H9 (cell line): ENCODE measurements at regions not wholly inside any gene's neighbourhood (a gene's known extent, or its start where the extent isn't known, plus 50 kb on each side); places are given as distances from the start of the nearest gene placed in this dataset.

Experiments
- DNase-seq: peaks from one replicate; pipeline ENCODE4 v3.0.0-alpha.2; 2017
- H2AFZ ChIP-seq: one replicate; pipeline ENCODE4 v1.6.1; 2013; ENCODE audit warnings: mild to moderate bottlenecking, low read length, control low read depth, moderate library complexity
- H2AK5ac ChIP-seq: 2 replicates; pipeline ENCODE4 v1.6.1; 2013; ENCODE audit warnings: low read length, control low read depth, mixed read lengths; ENCODE audit not compliant: insufficient read length
- H2BK120ac ChIP-seq: one replicate; pipeline ENCODE4 v1.6.1; 2013; ENCODE audit warnings: low read depth, mild to moderate bottlenecking, low read length, control low read depth, inconsistent platforms; ENCODE audit not compliant: poor library complexity, severe bottlenecking
- H2BK12ac ChIP-seq: 2 replicates; pipeline ENCODE4 v1.6.1; 2013; ENCODE audit warnings: low read length, control low read depth, mixed read lengths, low read depth; ENCODE audit not compliant: insufficient read length
- H2BK15ac ChIP-seq: 2 replicates; pipeline ENCODE4 v1.6.1; 2013; ENCODE audit warnings: low read depth, low read length, control low read depth
- H2BK20ac ChIP-seq: one replicate; pipeline ENCODE4 v1.6.1; 2013; ENCODE audit warnings: low read depth, mild to moderate bottlenecking, low read length, control low read depth, inconsistent platforms; ENCODE audit not compliant: poor library complexity, severe bottlenecking
- H2BK5ac ChIP-seq: 2 replicates; pipeline ENCODE4 v1.6.1; 2013; ENCODE audit warnings: low read length, control low read depth, mixed read lengths; ENCODE audit not compliant: insufficient read length
- H3K14ac ChIP-seq: 2 replicates; pipeline ENCODE4 v1.6.1; 2013; ENCODE audit warnings: low read length, control low read depth; ENCODE audit not compliant: insufficient read depth
- H3K18ac ChIP-seq: 2 replicates; pipeline ENCODE4 v1.6.1; 2013; ENCODE audit warnings: low read depth, mild to moderate bottlenecking, mixed read lengths, low read length, control low read depth; ENCODE audit not compliant: insufficient read length
- H3K23ac ChIP-seq: 2 replicates; pipeline ENCODE4 v1.6.1; 2013; ENCODE audit warnings: low read length, control low read depth, mixed read lengths, low read depth; ENCODE audit not compliant: insufficient read length
- H3K23me2 ChIP-seq: 2 replicates; pipeline ENCODE4 v1.6.1; 2013; ENCODE audit warnings: low read depth, mild to moderate bottlenecking, mixed read lengths, low read length, control low read depth; ENCODE audit not compliant: insufficient read length, poor library complexity, severe bottlenecking
- H3K27ac ChIP-seq: 2 replicates; pipeline ENCODE4 v1.5.1; 2013; ENCODE audit warnings: low read length, control low read depth, mixed read lengths, low read depth; ENCODE audit not compliant: insufficient read length
- H3K27me3 ChIP-seq: 2 replicates; pipeline ENCODE4 v1.6.1; 2013; ENCODE audit warnings: low read length, control low read depth, inconsistent platforms; ENCODE audit not compliant: insufficient read depth
- H3K4ac ChIP-seq: 2 replicates; pipeline ENCODE4 v1.6.1; 2013; ENCODE audit warnings: low read depth, mild to moderate bottlenecking, control low read depth, inconsistent platforms, low read length, moderate library complexity
- H3K4me1 ChIP-seq: 2 replicates; pipeline ENCODE4 v1.6.1; 2013; ENCODE audit warnings: low read length, control low read depth, inconsistent platforms; ENCODE audit not compliant: insufficient read depth
- H3K4me2 ChIP-seq: 2 replicates; pipeline ENCODE4 v1.6.1; 2013; ENCODE audit warnings: low read length, control low read depth, mixed read lengths; ENCODE audit not compliant: insufficient read length, insufficient read depth
- H3K56ac ChIP-seq: 2 replicates; pipeline ENCODE4 v1.6.1; 2013; ENCODE audit warnings: low read depth, mild to moderate bottlenecking, mixed read lengths, low read length, control low read depth; ENCODE audit not compliant: insufficient read length
- H3K79me1 ChIP-seq: 2 replicates; pipeline ENCODE4 v1.6.1; 2013; ENCODE audit warnings: low read depth, mild to moderate bottlenecking, moderate library complexity, low read length, control low read depth, inconsistent platforms; ENCODE audit not compliant: insufficient read depth, poor library complexity, severe bottlenecking
- H3K79me2 ChIP-seq: 2 replicates; pipeline ENCODE4 v1.6.1; 2013; ENCODE audit warnings: low read length, control low read depth, inconsistent platforms; ENCODE audit not compliant: insufficient read depth
- H3K9ac ChIP-seq: 2 replicates; pipeline ENCODE4 v1.6.1; 2013; ENCODE audit warnings: low read length, control low read depth, mixed read lengths; ENCODE audit not compliant: insufficient read length; ENCODE audit errors: extremely low read depth
- H3K9me3 ChIP-seq: one replicate; pipeline ENCODE4 v1.6.1; 2013; ENCODE audit warnings: low read depth, low read length, inconsistent platforms; ENCODE audit not compliant: control insufficient read depth
- H3T11ph ChIP-seq: one replicate; pipeline ENCODE4 v1.6.1; 2013; ENCODE audit warnings: mild to moderate bottlenecking, low read length, control low read depth, inconsistent platforms
- H4K20me1 ChIP-seq: one replicate; pipeline ENCODE4 v1.6.1; 2013; ENCODE audit not compliant: control insufficient read depth, insufficient read length, insufficient read depth
- H4K5ac ChIP-seq: 2 replicates; pipeline ENCODE4 v1.6.1; 2013; ENCODE audit warnings: low read depth, mild to moderate bottlenecking, mixed read lengths, low read length, control low read depth; ENCODE audit not compliant: insufficient read length
- H4K8ac ChIP-seq: replicated peaks from 2 replicates; pipeline ENCODE4 v1.6.1; 2013; ENCODE audit warnings: low read length, control low read depth, mixed read lengths, low read depth; ENCODE audit not compliant: insufficient read length
- H4K91ac ChIP-seq: 2 replicates; pipeline ENCODE4 v1.6.1; 2013; ENCODE audit warnings: low read depth, mild to moderate bottlenecking, moderate library complexity, mixed read lengths, low read length, control low read depth; ENCODE audit not compliant: insufficient read length
- H3K27ac Mint-ChIP-seq, 3 experiments: 2 replicates in 2 of 3; 3 replicates in 1 of 3; pipeline ENCODE4 v1.8.0; 2020 to 2021; ENCODE audit warnings: mixed read lengths in 3 of 3, mild to moderate bottlenecking in 1 of 3, moderate library complexity in 1 of 3
- H3K27me3 Mint-ChIP-seq: 2 replicates; pipeline ENCODE4 v1.8.0; 2021; ENCODE audit warnings: low read depth, mild to moderate bottlenecking, moderate library complexity, mixed read lengths
- H3K36me3 Mint-ChIP-seq, 3 experiments: 2 replicates in 2 of 3; 3 replicates in 1 of 3; pipeline ENCODE4 v1.8.0; 2020 to 2021; ENCODE audit warnings: low read depth in 3 of 3, mixed read lengths in 3 of 3; ENCODE audit not compliant: insufficient read depth in 1 of 3
- H3K4me1 Mint-ChIP-seq, 2 experiments: 2 replicates each; pipeline ENCODE4 v1.8.0; 2020; ENCODE audit warnings: mixed read lengths in 2 of 2
- H3K4me3 Mint-ChIP-seq, 2 experiments: 2 replicates in 1 of 2; 3 replicates in 1 of 2; pipeline ENCODE4 v1.8.0; 2020 to 2021; ENCODE audit warnings: mild to moderate bottlenecking in 2 of 2, mixed read lengths in 2 of 2, moderate library complexity in 1 of 2
- H3K9me3 Mint-ChIP-seq, 2 experiments: 2 replicates in 1 of 2; 3 replicates in 1 of 2; pipeline ENCODE4 v1.8.0; 2020; ENCODE audit warnings: mild to moderate bottlenecking in 2 of 2, mixed read lengths in 2 of 2, moderate library complexity in 1 of 2
- WGBS: extraction: QIAGEN DNeasy Blood & Tissue Kit; methylation state at CpG from one replicate; pipeline ENCODE4 v1.1.7; 2013; ENCODE audit warnings: missing lambda C conversion rate, low lambda C conversion rate, mixed read lengths; ENCODE audit not compliant: insufficient read length; ENCODE audit errors: extremely low coverage; 5-methylcytosine and 5-hydroxymethylcytosine counted together
- TF ChIP-seq, protein P1 (sequence below): fragments of 200-600 bp; sonication (generic); conservative IDR thresholded peaks from 3 replicates; pipeline ENCODE4 v1.8.0; 2021; ENCODE audit warnings: antibody characterized with exemption, mild to moderate bottlenecking

DNA sequence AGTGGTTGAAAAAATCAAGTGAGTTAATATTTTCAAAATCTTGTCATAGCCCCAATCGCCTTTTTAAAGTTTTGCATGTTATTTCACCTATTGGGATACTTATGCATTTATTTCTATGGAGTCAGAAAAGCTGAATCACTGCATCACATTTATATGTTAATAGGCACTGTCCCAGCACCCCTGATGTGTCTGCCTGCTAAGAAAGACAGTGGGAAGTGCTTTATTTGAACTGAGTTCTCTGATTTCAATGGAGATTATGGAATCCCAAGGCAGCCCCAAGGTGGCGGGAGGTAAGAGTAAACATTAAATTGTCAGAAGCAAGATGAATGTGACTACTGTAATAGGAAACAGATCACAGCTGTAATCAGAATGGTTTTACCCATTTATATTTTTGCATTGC lies 2225.7 kb downstream of the NCAM2 start:
- no peak overlapping the region for H2BK5ac ChIP-seq
- H2BK15ac ChIP-seq, result no peak overlapping the region
- peak overlapping the region; percentile 13 to 91 (median 72); a peak in 4 of 7 replicates for H3K27ac Mint-ChIP-seq
- no peak overlapping the region for H4K8ac ChIP-seq
- H3K79me2 ChIP-seq, result no peaks in the 10 kb centered on the region
- H3K36me3 Mint-ChIP-seq, result peaks cover 0 to 4% (median 2%) of the 10 kb centered on the region in 3 experiments; a peak in 4 of 7 replicates
- H4K5ac ChIP-seq, result no peak overlapping the region
- no peak overlapping the region for H3K23ac ChIP-seq
- H4K20me1 ChIP-seq, result no peaks in the 10 kb centered on the region
- H3K27me3 ChIP-seq, result no peaks in the 10 kb centered on the region
- TF ChIP-seq, protein P1, sequence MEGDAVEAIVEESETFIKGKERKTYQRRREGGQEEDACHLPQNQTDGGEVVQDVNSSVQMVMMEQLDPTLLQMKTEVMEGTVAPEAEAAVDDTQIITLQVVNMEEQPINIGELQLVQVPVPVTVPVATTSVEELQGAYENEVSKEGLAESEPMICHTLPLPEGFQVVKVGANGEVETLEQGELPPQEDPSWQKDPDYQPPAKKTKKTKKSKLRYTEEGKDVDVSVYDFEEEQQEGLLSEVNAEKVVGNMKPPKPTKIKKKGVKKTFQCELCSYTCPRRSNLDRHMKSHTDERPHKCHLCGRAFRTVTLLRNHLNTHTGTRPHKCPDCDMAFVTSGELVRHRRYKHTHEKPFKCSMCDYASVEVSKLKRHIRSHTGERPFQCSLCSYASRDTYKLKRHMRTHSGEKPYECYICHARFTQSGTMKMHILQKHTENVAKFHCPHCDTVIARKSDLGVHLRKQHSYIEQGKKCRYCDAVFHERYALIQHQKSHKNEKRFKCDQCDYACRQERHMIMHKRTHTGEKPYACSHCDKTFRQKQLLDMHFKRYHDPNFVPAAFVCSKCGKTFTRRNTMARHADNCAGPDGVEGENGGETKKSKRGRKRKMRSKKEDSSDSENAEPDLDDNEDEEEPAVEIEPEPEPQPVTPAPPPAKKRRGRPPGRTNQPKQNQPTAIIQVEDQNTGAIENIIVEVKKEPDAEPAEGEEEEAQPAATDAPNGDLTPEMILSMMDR, result no peak
- H2BK20ac ChIP-seq, result no peak overlapping the region
- no peak overlapping the region for H3K4me2 ChIP-seq
- no peak overlapping the region for H3K18ac ChIP-seq
- no peak overlapping the region for H3K27ac ChIP-seq
- no peak overlapping the region for H3T11ph ChIP-seq
- H3K4ac ChIP-seq, result no peak overlapping the region
- H3K4me1 Mint-ChIP-seq, result peaks cover 19 to 22% of the 10 kb centered on the region in 2 experiments
- H3K9ac ChIP-seq, result no peak overlapping the region
- H4K91ac ChIP-seq, result no peak overlapping the region
- H3K4me3 Mint-ChIP-seq, result no peak overlapping the region; a peak in 1 of 5 replicates
- no peak overlapping the region for H2BK12ac ChIP-seq
- H3K79me1 ChIP-seq, result no peaks in the 10 kb centered on the region
- H3K14ac ChIP-seq, result no peak overlapping the region
- no peak for DNase-seq
- H3K23me2 ChIP-seq, result no peaks in the 10 kb centered on the region
- no peak overlapping the region for H2AFZ ChIP-seq
- no peaks in the 10 kb centered on the region for H3K4me1 ChIP-seq
- H3K9me3 ChIP-seq, result no peaks in the 10 kb centered on the region
- no peak overlapping the region for H2AK5ac ChIP-seq
- H2BK120ac ChIP-seq, result no peak overlapping the region
- H3K56ac ChIP-seq, result no peak overlapping the region
- no peaks in the 10 kb centered on the region; a peak in 1 of 5 replicates for H3K9me3 Mint-ChIP-seq
- no CpG with 5 or more reads among the region's 2 CpGs for WGBS
- no peaks in the 10 kb centered on the region for H3K27me3 Mint-ChIP-seq
